ENCODE measurements at regions not wholly inside any gene's neighbourhood (a gene's known extent, or its start where the extent isn't known, plus 50 kb on each side); places are given as distances from the start of the nearest gene placed in this dataset.

GRCh38 chr7:119439192-119439591, 833.8 kb upstream of the KCND2 start:
- Histone ChIP-seq H3K79me2 (replicated peaks; ENCODE audit: insufficient read depth) (no peaks in the 10 kb centered on the region), H3F3A (replicated peaks; ENCODE audit: low read depth) (no peaks in the 10 kb centered on the region), H3K4me1 (ENCODE audit: insufficient read depth) (no peaks in the 10 kb centered on the region), H3K27me3 (ENCODE audit: insufficient read depth) (no peaks in the 10 kb centered on the region), H3K27ac (ENCODE audit: low read depth) (no peak overlapping the region), H3K36me3 (ENCODE audit: insufficient read depth) (no peaks in the 10 kb centered on the region), H4K20me1 (replicated peaks; ENCODE audit: insufficient read depth) (no peaks in the 10 kb centered on the region), H3K4me3 (no peak overlapping the region), H3K9me2 (ENCODE audit: insufficient read depth) (no peaks in the 10 kb centered on the region), H3K4me2 (no peak overlapping the region), H2AFZ (no peak overlapping the region)
- H3K27ac Mint-ChIP-seq: no peak overlapping the region
- ATAC-seq (no peak), DNase-seq (ENCODE audit: low spot score) (no peak)
- peaks cover 2% of the 10 kb centered on the region for H3K27me3 Mint-ChIP-seq (ENCODE audit: insufficient read depth, low read depth, poor library complexity)
- no peaks in the 10 kb centered on the region for H3K4me1 Mint-ChIP-seq
- no peak overlapping the region for H3K4me3 Mint-ChIP-seq
- H3K36me3 Mint-ChIP-seq (ENCODE audit: low read depth): no peaks in the 10 kb centered on the region
- no peaks in the 10 kb centered on the region; the same call in 2 of the 3 replicates for H3K9me3 Mint-ChIP-seq
- TF ChIP-seq CTCF (conservative IDR thresholded peaks at IDR 0.05; ENCODE audit: low read depth in 2 of 2) (no peak), REST (IDR thresholded peaks at IDR 0.05; ENCODE audit: unreplicated experiment) (no peak), ZNF331 (CRISPR knock-in tag; IDR thresholded peaks at IDR 0.05; ENCODE audit: low read depth) (no peak), ZNF462 (CRISPR knock-in tag; IDR thresholded peaks at IDR 0.05) (no peak), JUNB (IDR thresholded peaks at IDR 0.05; ENCODE audit: unreplicated experiment) (no peak), ETS1 (IDR thresholded peaks at IDR 0.05) (no peak), POLR2AphosphoS5 (IDR thresholded peaks at IDR 0.05; ENCODE audit: low read depth) (no peak)

All from GM23338 (cell line).